DND-41 (cell line): ENCODE measurements at regions not wholly inside any gene's neighbourhood (a gene's known extent, or its start where the extent isn't known, plus 50 kb on each side); places are given as distances from the start of the nearest gene placed in this dataset.

Experiments
- ATAC-seq: fragments of 200-7000 bp; cut with Tn5 transposase; 3 replicates; pipeline ENCODE4 v1.9.1; 2021; ENCODE audit warnings: low read depth; ENCODE audit not compliant: insufficient read depth
- DNase-seq: peaks from one replicate; pipeline ENCODE4 v3.0.0-alpha.2; 2020
- H2AFZ ChIP-seq: 2 replicates; pipeline ENCODE4 v1.6.0; 2012; ENCODE audit warnings: low read depth, low read length
- H3K27ac ChIP-seq: 2 replicates; pipeline ENCODE4 v1.5.1; 2012; ENCODE audit warnings: low read length, inconsistent platforms
- H3K27me3 ChIP-seq: fragments of 200-600 bp; sonication (generic); 2 replicates; pipeline ENCODE4 v1.6.0; 2012; ENCODE audit warnings: low read length, mild to moderate bottlenecking, inconsistent platforms; ENCODE audit not compliant: insufficient read depth, poor library complexity
- H3K36me3 ChIP-seq: 2 replicates; pipeline ENCODE4 v1.5.1; 2012; ENCODE audit warnings: low read length, inconsistent platforms; ENCODE audit not compliant: insufficient read depth
- H3K4me1 ChIP-seq: 2 replicates; pipeline ENCODE4 v1.5.1; 2012; ENCODE audit warnings: mild to moderate bottlenecking, low read length; ENCODE audit not compliant: insufficient read depth
- H3K4me2 ChIP-seq: 2 replicates; pipeline ENCODE4 v1.6.0; 2012; ENCODE audit warnings: mild to moderate bottlenecking, moderate library complexity, low read length, inconsistent platforms; ENCODE audit not compliant: insufficient read depth
- H3K4me3 ChIP-seq, 2 experiments: fragments of 200-600 bp in 1 of 2; shearing (Covaris generic) in 1 of 2; 2 replicates each; pipeline ENCODE4 v1.5.1; 2012 to 2016; ENCODE audit warnings: inconsistent platforms in 2 of 2, low read length in 2 of 2, mild to moderate bottlenecking in 2 of 2, low read depth in 1 of 2, moderate library complexity in 1 of 2
- H3K79me2 ChIP-seq: 2 replicates; pipeline ENCODE4 v1.6.0; 2012; ENCODE audit warnings: low read length, inconsistent platforms; ENCODE audit not compliant: insufficient read depth
- H3K9ac ChIP-seq: 2 replicates; pipeline ENCODE4 v1.6.0; 2012; ENCODE audit warnings: low read depth, mild to moderate bottlenecking, inconsistent platforms, low read length, moderate library complexity
- H3K9me3 ChIP-seq: 2 replicates; pipeline ENCODE4 v1.5.1; 2012; ENCODE audit warnings: low read length, moderate library complexity, mild to moderate bottlenecking, inconsistent platforms; ENCODE audit not compliant: insufficient read depth, severe bottlenecking
- H4K20me1 ChIP-seq: 2 replicates; pipeline ENCODE4 v1.6.0; 2012; ENCODE audit warnings: low read length; ENCODE audit not compliant: insufficient read depth
- EZH2 ChIP-seq: IDR thresholded peaks from 3 replicates; pipeline ENCODE4 v1.6.1; 2012; ENCODE audit warnings: borderline replicate concordance, low read depth, mild to moderate bottlenecking, moderate library complexity, low read length, inconsistent platforms; ENCODE audit not compliant: severe bottlenecking
- TF ChIP-seq, protein P1 (sequence below): IDR thresholded peaks from 2 replicates; pipeline ENCODE4 v1.5.1; 2012; ENCODE audit warnings: borderline replicate concordance, low read length, moderate library complexity, mild to moderate bottlenecking; ENCODE audit not compliant: poor library complexity, severe bottlenecking; ENCODE audit errors: extremely low read depth

DNA sequence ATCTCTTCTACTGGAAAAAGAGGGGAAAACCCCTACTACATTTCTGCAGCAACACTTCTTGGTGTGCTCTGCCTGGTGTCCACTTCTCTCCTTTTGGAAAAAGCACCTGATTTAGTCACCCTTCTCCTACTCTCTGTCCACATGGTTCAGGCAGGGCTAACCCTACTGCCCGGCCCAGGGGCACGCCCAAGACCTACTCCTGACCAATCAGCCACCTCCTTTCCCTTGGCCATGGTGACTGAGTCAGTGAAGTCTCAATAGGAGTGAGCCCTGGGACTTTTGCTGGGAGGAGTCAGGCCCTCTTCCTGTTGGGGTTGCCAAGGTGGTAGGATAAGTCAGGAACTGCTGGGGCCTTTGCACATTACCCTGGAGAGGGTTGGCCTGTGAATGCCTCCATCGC is 52.5 kb upstream of the MYL2 start:
- Histone ChIP-seq H3K4me1 (no peaks in the 10 kb centered on the region), H4K20me1 (no peaks in the 10 kb centered on the region), H3K9ac (no peak overlapping the region), H3K36me3 (no peaks in the 10 kb centered on the region), H3K9me3 (no peaks in the 10 kb centered on the region), H3K27me3 (peaks cover 11% of the 10 kb centered on the region), H3K4me2 (no peak overlapping the region), H3K27ac (no peak overlapping the region), H3K4me3 (no peak overlapping the region), H2AFZ (no peak overlapping the region), H3K79me2 (no peaks in the 10 kb centered on the region)
- no peak for DNase-seq
- no peak for ATAC-seq
- TF ChIP-seq, protein P1, sequence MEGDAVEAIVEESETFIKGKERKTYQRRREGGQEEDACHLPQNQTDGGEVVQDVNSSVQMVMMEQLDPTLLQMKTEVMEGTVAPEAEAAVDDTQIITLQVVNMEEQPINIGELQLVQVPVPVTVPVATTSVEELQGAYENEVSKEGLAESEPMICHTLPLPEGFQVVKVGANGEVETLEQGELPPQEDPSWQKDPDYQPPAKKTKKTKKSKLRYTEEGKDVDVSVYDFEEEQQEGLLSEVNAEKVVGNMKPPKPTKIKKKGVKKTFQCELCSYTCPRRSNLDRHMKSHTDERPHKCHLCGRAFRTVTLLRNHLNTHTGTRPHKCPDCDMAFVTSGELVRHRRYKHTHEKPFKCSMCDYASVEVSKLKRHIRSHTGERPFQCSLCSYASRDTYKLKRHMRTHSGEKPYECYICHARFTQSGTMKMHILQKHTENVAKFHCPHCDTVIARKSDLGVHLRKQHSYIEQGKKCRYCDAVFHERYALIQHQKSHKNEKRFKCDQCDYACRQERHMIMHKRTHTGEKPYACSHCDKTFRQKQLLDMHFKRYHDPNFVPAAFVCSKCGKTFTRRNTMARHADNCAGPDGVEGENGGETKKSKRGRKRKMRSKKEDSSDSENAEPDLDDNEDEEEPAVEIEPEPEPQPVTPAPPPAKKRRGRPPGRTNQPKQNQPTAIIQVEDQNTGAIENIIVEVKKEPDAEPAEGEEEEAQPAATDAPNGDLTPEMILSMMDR = no peak
- no peak for TF ChIP-seq EZH2

DNA sequence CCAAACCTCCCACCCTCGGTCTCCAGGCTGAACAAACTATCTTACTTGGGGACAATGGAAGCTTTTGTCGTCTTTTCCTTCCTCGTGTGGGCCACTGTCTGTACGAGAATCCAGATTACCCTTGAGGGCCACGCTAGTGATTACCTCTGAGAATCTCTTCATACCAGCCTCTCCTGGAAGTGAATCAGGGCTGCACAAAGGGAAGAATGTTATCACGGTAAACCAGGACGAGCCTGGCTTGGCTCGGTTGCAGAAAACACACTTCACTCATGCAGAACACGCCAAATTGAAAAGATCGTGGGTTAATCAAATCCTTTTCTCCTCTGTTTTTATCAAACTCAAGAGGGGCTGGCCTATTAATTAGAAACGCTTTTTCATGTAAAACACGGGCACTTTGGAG is 51.6 kb upstream of the MYL2 start:
- Histone ChIP-seq H3K9ac (no peak overlapping the region), H2AFZ (no peak overlapping the region), H3K4me1 (no peaks in the 10 kb centered on the region), H3K79me2 (no peaks in the 10 kb centered on the region), H3K4me2 (no peak overlapping the region), H3K9me3 (no peaks in the 10 kb centered on the region), H3K4me3 (no peak overlapping the region), H3K27ac (no peak overlapping the region), H3K27me3 (peaks cover 12% of the 10 kb centered on the region), H3K36me3 (no peaks in the 10 kb centered on the region), H4K20me1 (no peaks in the 10 kb centered on the region)
- no peak for TF ChIP-seq EZH2
- TF ChIP-seq, protein P1 = no peak
- ATAC-seq = no peak
- DNase-seq = no peak

DNA sequence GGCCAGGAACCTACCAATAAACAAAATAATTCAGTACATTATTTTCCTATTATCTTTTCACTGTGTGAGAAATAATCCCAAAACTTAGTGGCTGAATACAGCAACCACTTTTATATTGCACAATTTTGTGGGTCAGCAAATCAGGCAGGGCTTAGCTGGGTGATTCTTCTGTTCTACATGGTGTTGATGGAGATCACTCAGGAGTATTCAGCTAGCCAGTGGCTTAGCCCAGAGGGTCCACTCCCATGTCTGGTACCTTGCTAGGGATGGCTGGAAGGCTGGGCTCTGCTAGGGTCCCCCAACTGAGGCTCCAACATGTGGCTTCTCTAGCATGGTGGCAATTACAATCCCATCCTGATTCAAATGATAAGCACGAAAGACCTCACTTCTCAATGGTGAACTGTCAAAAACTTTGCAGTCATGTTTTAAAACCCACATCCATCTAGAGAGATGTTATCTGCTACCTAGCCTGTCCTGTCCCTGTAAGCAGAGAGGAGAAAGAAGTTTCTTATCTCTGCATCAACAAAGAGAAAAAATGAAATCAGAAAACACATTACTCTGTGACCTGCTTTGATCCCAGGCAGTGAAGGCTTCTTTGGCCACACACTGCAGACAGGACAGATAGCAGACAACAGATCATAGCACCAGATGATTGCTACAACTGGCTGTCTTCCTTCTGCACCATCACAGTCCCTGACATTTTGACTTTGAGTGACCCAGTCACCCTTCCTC is 51.0 kb upstream of the MYL2 start:
- Histone ChIP-seq H4K20me1 (no peaks in the 10 kb centered on the region), H3K27me3 (peaks cover 9% of the 10 kb centered on the region), H3K36me3 (no peaks in the 10 kb centered on the region), H3K9ac (no peak overlapping the region), H3K4me2 (no peak overlapping the region), H3K79me2 (no peaks in the 10 kb centered on the region), H3K4me1 (no peaks in the 10 kb centered on the region), H3K4me3 (no peak overlapping the region), H2AFZ (no peak overlapping the region), H3K9me3 (no peaks in the 10 kb centered on the region), H3K27ac (no peak overlapping the region)
- DNase-seq (no peak), ATAC-seq (peak; percentile 58)
- no peak for TF ChIP-seq EZH2
- TF ChIP-seq, protein P1 = no peak
